ENCODE measurements at regions not wholly inside any gene's neighbourhood (a gene's known extent, or its start where the extent isn't known, plus 50 kb on each side); places are given as distances from the start of the nearest gene placed in this dataset.
A peak's percentile ranks its signal among the peaks of the same experiment; 100 is the strongest.

DNA sequence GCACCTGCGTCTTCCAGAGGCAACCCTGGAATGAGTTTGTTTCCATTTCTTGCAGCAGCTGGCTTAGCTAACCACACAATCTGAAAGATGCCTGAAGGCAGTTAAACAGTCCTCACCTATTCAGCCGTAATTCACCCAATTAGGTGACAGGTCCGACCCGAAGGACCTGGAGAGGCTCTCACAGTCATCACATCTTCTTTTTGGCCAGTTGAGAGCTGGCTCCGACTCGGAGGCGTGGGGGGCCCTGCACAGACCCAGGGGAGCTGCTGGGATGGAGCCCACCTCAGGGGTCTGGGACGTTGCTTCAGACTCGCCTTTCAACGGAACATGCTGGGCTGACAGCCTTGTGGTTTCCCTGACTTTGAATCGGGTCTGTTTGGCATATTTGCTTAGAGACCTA is 187.3 kb downstream of the RTP5 start:
- POLR2A ChIA-PET (ENCODE audit: partially characterized antibody), result no interaction called here
- WGBS, 2 experiments (ENCODE audit: extremely low coverage in 1 of 2, insufficient coverage in 1 of 2, insufficient read length in 1 of 2, insufficient replicate concordance in 2 of 2, low coverage in 1 of 2, low lambda C conversion rate in 2 of 2, missing lambda C conversion rate in 1 of 2), result 84% methylated on average over 11 of the region's 11 CpGs; no CpG with 5 or more reads in 1 of the 2 experiments
- TF ChIP-seq HDAC6 (IDR thresholded peaks at IDR 0.05; ENCODE audit: low read depth, low read length) (no peak), ASH2L (IDR thresholded peaks at IDR 0.05; ENCODE audit: low read length) (no peak)

More for the DNA sequence above, 187.3 kb downstream of the RTP5 start:
- Histone ChIP-seq H3K36me3 (ENCODE audit: control insufficient read depth in 2 of 4, insufficient read depth in 4 of 4, low read length in 3 of 4) (no peaks in the 10 kb centered on the region), H3K9ac (replicated peaks in 1 of 4; ENCODE audit: extremely low read depth in 1 of 4, low read depth in 3 of 4, low read length in 3 of 4) (no peak overlapping the region), H3K4me2 (ENCODE audit: insufficient read depth in 1 of 2, low read depth in 2 of 2, low read length in 2 of 2) (no peak overlapping the region), H2AFZ (ENCODE audit: low read length) (no peak overlapping the region), H2BK12ac (ENCODE audit: low read depth, low read length) (no peak overlapping the region), H3K56ac (replicated peaks; ENCODE audit: insufficient read length, low read depth, low read length) (no peak overlapping the region), H4K20me1 (replicated peaks in 1 of 2; ENCODE audit: control insufficient read depth in 1 of 2, insufficient read depth in 2 of 2, low read length in 2 of 2) (no peaks in the 10 kb centered on the region), H2BK20ac (ENCODE audit: low read length) (no peak overlapping the region), H3K79me2 (ENCODE audit: control insufficient read depth in 1 of 2, insufficient read depth in 2 of 2, low read length in 2 of 2) (no peaks in the 10 kb centered on the region), H4K5ac (ENCODE audit: insufficient read length, low read depth, low read length) (no peak overlapping the region), H3K79me1 (ENCODE audit: low read depth, low read length) (no peaks in the 10 kb centered on the region), H3K4me3 (ENCODE audit: extremely low read depth in 1 of 4, insufficient read depth in 2 of 4, low read depth in 3 of 4, low read length in 4 of 4) (no peak overlapping the region), H3K4ac (replicated peaks; ENCODE audit: insufficient read length, low read depth, low read length) (no peak overlapping the region), H3K23ac (ENCODE audit: insufficient read length) (no peak overlapping the region), H3K9me3 (ENCODE audit: insufficient read depth in 2 of 2, low read depth in 1 of 2, low read length in 1 of 2) (peaks cover 6 to 13% of the 10 kb centered on the region in 2 experiments), H3K18ac (ENCODE audit: extremely low read depth, low read length) (no peak overlapping the region), H3K27ac (ENCODE audit: low read depth, low read length) (no peak overlapping the region), H2AK5ac (ENCODE audit: low read depth, low read length) (no peak overlapping the region), H4K91ac (replicated peaks; ENCODE audit: insufficient read length, low read length) (no peak overlapping the region), H4K8ac (ENCODE audit: extremely low read depth, insufficient read depth, low read length) (no peak overlapping the region), H3K27me3 (replicated peaks in 1 of 4; ENCODE audit: control insufficient read depth in 3 of 4, extremely low read depth in 1 of 4, insufficient read depth in 3 of 4, low read length in 3 of 4) (peaks cover 1 to 54% (median 35%) of the 10 kb centered on the region in 4 experiments), H3K14ac (ENCODE audit: insufficient read length) (no peak overlapping the region), H3K4me1 (replicated peaks in 1 of 4; ENCODE audit: control insufficient read depth in 3 of 4, insufficient read depth in 4 of 4, low read length in 3 of 4) (no peaks in the 10 kb centered on the region; a peak in 1 of 7 replicates), H3K23me2 (ENCODE audit: low read depth, low read length) (no peaks in the 10 kb centered on the region), H2BK120ac (replicated peaks; ENCODE audit: low read depth, low read length) (no peak overlapping the region), H2BK5ac (ENCODE audit: low read depth, low read length) (no peak overlapping the region), H2BK15ac (ENCODE audit: low read length) (no peak overlapping the region)
- FAIRE-seq, result no peak
- CTCF ChIA-PET (ENCODE audit: partially characterized antibody), result no interaction called here
- peak in 1 of 2 experiments; percentile 26 for DNase-seq (ENCODE audit: low read depth in 1 of 2, low spot score in 2 of 2)

Measured in H1 (cell line).